ENCODE measurements at regions not wholly inside any gene's neighbourhood (a gene's known extent, or its start where the extent isn't known, plus 50 kb on each side); places are given as distances from the start of the nearest gene placed in this dataset.

GRCh38 chr2:78431241-78431640 lies 594.3 kb upstream of the REG3G start:
- H3K4me1 ChIP-seq (ENCODE audit: control insufficient read depth, insufficient read depth, low read length), result no peaks in the 10 kb centered on the region
- H3K9me3 ChIP-seq (ENCODE audit: control insufficient read depth, insufficient read depth, low read depth, low read length), result no peaks in the 10 kb centered on the region
- no peak overlapping the region for H3K27ac ChIP-seq (ENCODE audit: extremely low read depth, low read depth, low read length)
- CTCF ChIA-PET, result interaction anchor here (0.9 kb wide), 1 partner anchor 11 kb away, joined by 4 read pairs; no protein-coding TSS in a partner anchor
- POLR2A ChIA-PET, result no interaction called here
- TF ChIP-seq ZFP37 (tag by site-specific recombination; IDR thresholded peaks at IDR 0.05) (no peak), ZBTB21 (tag by site-specific recombination; IDR thresholded peaks at IDR 0.05) (no peak), ZNF23 (tag by site-specific recombination; IDR thresholded peaks at IDR 0.05; ENCODE audit: borderline replicate concordance) (no peak), ZNF175 (tag by site-specific recombination; IDR thresholded peaks at IDR 0.05) (no peak), ZSCAN4 (tag by site-specific recombination; IDR thresholded peaks at IDR 0.05) (no peak), ZNF174 (tag by site-specific recombination; IDR thresholded peaks at IDR 0.05) (no peak), ZNF423 (tag by site-specific recombination; IDR thresholded peaks at IDR 0.05) (no peak)
- H3K36me3 ChIP-seq (ENCODE audit: control insufficient read depth in 2 of 2, insufficient read depth in 1 of 2, low read length in 2 of 2), result no peaks in the 10 kb centered on the region
- H3K4me3 ChIP-seq (ENCODE audit: low read depth, low read length), result no peak overlapping the region

GRCh38 chr2:78439122-78439521 lies 586.4 kb upstream of the REG3G start:
- no peaks in the 10 kb centered on the region for H3K36me3 ChIP-seq (ENCODE audit: control insufficient read depth in 2 of 2, insufficient read depth in 1 of 2, low read length in 2 of 2)
- no peak overlapping the region for H3K27ac ChIP-seq (ENCODE audit: extremely low read depth, low read depth, low read length)
- CTCF ChIA-PET, result no interaction called here
- H3K4me3 ChIP-seq (ENCODE audit: low read depth, low read length), result no peak overlapping the region
- no peaks in the 10 kb centered on the region for H3K9me3 ChIP-seq (ENCODE audit: control insufficient read depth, insufficient read depth, low read depth, low read length)
- no peaks in the 10 kb centered on the region for H3K4me1 ChIP-seq (ENCODE audit: control insufficient read depth, insufficient read depth, low read length)
- POLR2A ChIA-PET, result no interaction called here
- no peak for TF ChIP-seq ZBTB11 (tag by site-specific recombination; conservative IDR thresholded peaks at IDR 0.05; ENCODE audit: low read depth)
- no peak for TF ChIP-seq ZNF658 (tag by site-specific recombination; IDR thresholded peaks at IDR 0.05)
- TF ChIP-seq ZSCAN23 (tag by site-specific recombination; IDR thresholded peaks at IDR 0.05), result no peak
- no peak for TF ChIP-seq BCL6B (tag by site-specific recombination; IDR thresholded peaks at IDR 0.05)
- TF ChIP-seq TSHZ1 (tag by site-specific recombination; IDR thresholded peaks at IDR 0.05; ENCODE audit: borderline replicate concordance), result no peak
- TF ChIP-seq ZNF155 (tag by site-specific recombination; IDR thresholded peaks at IDR 0.05), result no peak
- no peak for TF ChIP-seq ZNF639 (tag by site-specific recombination; IDR thresholded peaks at IDR 0.05)
- TF ChIP-seq ZNF785 (tag by site-specific recombination; IDR thresholded peaks at IDR 0.05), result no peak

All from HEK293 (cell line).